Esophagus muscularis mucosa (tissue), 3 donors: ENCODE measurements at regions not wholly inside any gene's neighbourhood (a gene's known extent, or its start where the extent isn't known, plus 50 kb on each side); places are given as distances from the start of the nearest gene placed in this dataset.

ENCODE experiments used
- POLR2AphosphoS5 ChIP-seq, 2 donors: sonication (generic); formaldehyde crosslinking; IDR thresholded peaks; one replicate each; pipeline ENCODE4 v1.6.1; 2017; ENCODE audit warnings: antibody characterized with exemption in 2 of 2
- TF ChIP-seq, protein P1 (sequence below), 3 experiments: fragments of 200-600 bp in 2 of 3; fragments of 450-650 bp in 1 of 3; sonication (generic) in 2 of 3; IDR thresholded peaks; one replicate each; pipeline ENCODE4 v1.5.1; 2017 to 2019; ENCODE audit warnings: antibody characterized with exemption in 3 of 3, mild to moderate bottlenecking in 2 of 3, moderate library complexity in 1 of 3

DNA sequence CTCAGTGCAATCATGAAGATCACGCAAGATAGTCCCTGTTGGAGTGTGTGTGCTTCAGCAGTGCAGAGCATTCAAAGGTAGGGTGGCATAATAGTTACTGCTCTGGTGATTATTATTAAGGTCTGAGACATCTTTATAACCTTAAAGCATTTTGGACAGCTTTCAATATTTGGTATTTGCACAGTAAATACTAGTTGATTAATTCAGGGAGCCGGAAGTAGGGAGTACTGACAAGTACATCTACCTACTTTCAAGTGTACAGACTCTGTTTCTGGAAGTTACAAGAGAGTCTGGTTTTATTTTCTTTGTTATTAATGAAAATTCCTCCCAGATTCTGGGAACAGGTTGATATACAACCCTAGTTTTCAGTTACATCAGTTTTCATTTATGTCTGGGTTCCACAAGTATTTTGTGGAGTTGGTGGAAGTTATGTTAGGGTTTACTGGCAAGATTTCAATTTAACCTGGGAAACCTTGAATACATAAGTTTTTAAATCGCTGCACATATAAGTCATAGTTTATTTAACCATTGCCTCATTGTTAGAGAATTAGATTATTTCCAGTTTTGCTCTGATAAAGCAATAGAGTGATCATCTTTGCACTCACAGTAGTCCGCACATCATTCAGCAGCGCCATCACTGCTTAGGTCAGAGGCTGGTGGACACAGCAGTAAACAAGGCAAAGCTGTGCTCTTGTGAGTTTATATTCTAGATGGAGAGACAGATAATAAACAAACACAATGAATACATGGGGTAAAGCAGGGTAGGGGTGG, 366.6 kb downstream of the REEP3 start:
- no peak for TF ChIP-seq POLR2AphosphoS5 (IDR thresholded peaks at IDR 0.05)
- TF ChIP-seq, protein P1, sequence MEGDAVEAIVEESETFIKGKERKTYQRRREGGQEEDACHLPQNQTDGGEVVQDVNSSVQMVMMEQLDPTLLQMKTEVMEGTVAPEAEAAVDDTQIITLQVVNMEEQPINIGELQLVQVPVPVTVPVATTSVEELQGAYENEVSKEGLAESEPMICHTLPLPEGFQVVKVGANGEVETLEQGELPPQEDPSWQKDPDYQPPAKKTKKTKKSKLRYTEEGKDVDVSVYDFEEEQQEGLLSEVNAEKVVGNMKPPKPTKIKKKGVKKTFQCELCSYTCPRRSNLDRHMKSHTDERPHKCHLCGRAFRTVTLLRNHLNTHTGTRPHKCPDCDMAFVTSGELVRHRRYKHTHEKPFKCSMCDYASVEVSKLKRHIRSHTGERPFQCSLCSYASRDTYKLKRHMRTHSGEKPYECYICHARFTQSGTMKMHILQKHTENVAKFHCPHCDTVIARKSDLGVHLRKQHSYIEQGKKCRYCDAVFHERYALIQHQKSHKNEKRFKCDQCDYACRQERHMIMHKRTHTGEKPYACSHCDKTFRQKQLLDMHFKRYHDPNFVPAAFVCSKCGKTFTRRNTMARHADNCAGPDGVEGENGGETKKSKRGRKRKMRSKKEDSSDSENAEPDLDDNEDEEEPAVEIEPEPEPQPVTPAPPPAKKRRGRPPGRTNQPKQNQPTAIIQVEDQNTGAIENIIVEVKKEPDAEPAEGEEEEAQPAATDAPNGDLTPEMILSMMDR (IDR thresholded peaks at IDR 0.05) = no peak
